ENCODE measurements at regions not wholly inside any gene's neighbourhood (a gene's known extent, or its start where the extent isn't known, plus 50 kb on each side); places are given as distances from the start of the nearest gene placed in this dataset.

DNA sequence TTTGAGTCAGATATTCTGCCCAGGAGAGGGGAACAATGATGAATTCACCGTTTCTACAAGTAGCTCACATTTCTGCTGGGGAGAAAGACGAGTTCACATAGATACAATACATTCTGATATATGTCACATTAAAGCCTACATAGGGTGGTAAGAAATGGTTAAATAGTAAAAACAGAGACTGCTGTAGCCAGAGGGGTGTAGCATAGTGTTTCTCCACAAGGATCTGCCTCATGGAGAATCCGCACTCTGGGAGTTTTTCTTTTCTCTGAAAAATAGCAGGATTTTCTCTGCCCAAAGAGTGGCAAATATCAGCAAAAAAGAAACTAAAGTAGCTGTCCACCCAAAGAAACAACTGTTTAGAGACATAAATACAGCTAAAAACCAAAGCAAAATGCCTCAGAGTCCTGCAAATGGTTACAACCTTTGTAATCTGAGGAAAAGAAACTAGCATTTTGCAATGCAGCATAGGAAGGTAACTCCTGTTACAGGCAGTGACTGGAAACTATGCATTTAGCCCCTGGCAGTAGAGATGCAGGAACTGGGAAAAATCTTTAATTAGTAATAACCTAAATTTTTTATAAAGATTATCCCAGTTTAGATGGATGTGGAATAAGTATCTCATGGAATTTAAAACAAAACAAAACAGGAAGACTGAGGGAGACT is 1126.7 kb upstream of the ADGRL2 start:
- Histone ChIP-seq H3K4me3 (no peak overlapping the region), H3K9me3 (no peaks in the 10 kb centered on the region), H3K36me3 (no peaks in the 10 kb centered on the region), H3K4me1 (no peaks in the 10 kb centered on the region), H3K27ac (no peak overlapping the region), H3K27me3 (no peaks in the 10 kb centered on the region)
- TF ChIP-seq, protein P1, sequence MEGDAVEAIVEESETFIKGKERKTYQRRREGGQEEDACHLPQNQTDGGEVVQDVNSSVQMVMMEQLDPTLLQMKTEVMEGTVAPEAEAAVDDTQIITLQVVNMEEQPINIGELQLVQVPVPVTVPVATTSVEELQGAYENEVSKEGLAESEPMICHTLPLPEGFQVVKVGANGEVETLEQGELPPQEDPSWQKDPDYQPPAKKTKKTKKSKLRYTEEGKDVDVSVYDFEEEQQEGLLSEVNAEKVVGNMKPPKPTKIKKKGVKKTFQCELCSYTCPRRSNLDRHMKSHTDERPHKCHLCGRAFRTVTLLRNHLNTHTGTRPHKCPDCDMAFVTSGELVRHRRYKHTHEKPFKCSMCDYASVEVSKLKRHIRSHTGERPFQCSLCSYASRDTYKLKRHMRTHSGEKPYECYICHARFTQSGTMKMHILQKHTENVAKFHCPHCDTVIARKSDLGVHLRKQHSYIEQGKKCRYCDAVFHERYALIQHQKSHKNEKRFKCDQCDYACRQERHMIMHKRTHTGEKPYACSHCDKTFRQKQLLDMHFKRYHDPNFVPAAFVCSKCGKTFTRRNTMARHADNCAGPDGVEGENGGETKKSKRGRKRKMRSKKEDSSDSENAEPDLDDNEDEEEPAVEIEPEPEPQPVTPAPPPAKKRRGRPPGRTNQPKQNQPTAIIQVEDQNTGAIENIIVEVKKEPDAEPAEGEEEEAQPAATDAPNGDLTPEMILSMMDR (IDR thresholded peaks at IDR 0.05) = no peak
- intact Hi-C loops (cut with DNase I) = no loop called here
- DNase-seq (no peak), ATAC-seq (no peak)

DNA sequence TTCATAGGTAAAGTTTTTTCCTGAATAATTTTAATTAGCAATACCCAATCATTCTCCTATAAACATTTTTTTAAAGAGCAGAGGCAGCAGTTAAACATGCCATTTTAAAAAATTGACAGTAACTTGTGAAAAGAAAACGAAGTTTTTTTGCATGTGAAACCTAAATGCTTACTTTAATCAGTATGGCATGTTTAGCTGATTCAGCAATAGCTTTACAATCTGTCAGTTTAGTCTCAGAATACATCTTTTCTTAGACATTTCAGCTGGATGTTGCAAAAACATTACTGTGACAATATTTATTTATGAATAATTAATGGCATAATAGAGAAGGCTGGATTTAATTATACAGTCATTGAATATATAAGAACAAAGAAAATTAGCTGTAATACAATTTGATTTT is 1132.4 kb upstream of the ADGRL2 start:
- no peak overlapping the region for H3K4me3 ChIP-seq

DNA sequence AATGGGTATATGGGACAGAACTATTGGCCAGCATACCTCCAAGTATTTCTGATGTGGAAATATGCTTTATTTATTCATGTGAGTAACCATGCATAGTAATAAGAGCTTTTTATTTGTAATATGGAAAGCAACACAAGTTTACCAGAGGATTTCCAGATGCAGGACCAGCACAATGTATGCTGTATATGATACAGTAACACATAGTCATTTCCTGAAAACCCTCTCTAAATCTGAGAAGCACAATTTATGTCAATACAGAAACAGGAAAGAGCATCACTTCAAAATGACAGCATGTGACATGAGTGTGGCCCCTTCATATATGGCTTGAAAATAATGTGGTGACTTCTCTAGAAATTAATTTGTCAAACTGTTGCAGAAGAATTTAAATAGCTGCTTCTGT is 1134.7 kb upstream of the ADGRL2 start:
- intact Hi-C loops (cut with DNase I) = no loop called here
- Histone ChIP-seq H3K4me3 (no peak overlapping the region), H3K4me1 (no peaks in the 10 kb centered on the region), H3K27me3 (no peaks in the 10 kb centered on the region), H3K36me3 (no peaks in the 10 kb centered on the region), H3K27ac (no peak overlapping the region), H3K9me3 (no peaks in the 10 kb centered on the region)
- TF ChIP-seq, protein P1 (IDR thresholded peaks at IDR 0.05) = no peak
- DNase-seq = no peak
- no peak for ATAC-seq

More for the DNA sequence above, 1132.4 kb upstream of the ADGRL2 start:
- H3K36me3 ChIP-seq = no peaks in the 10 kb centered on the region
- DNase-seq (no peak), ATAC-seq (no peak)
- no peaks in the 10 kb centered on the region for H3K9me3 ChIP-seq
- TF ChIP-seq, protein P1 (IDR thresholded peaks at IDR 0.05) = no peak
- no peak overlapping the region for H3K27ac ChIP-seq
- H3K27me3 ChIP-seq = no peaks in the 10 kb centered on the region
- H3K4me1 ChIP-seq = no peaks in the 10 kb centered on the region
- intact Hi-C loops (cut with DNase I) = no loop called here

DNA sequence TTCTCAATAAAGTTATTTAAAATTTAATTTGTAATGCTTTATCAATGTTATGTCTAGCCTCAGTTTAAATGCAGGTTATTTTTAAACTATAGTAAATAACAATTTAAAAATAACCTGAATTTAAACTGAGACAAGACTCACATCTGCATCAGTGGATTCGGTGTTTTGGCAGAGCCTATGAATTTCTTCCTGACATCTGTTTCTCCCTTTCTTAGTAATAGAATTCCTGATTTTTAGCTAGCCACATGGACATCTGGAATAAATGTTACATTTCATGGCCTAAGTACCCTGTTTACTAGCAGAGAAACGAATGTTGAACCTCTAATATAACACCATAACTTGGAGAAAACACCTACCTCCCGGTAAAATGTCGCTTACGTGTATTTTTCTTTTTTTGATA is 1141.6 kb upstream of the ADGRL2 start:
- Histone ChIP-seq H3K4me1 (no peaks in the 10 kb centered on the region), H3K9me3 (no peaks in the 10 kb centered on the region), H3K27me3 (no peaks in the 10 kb centered on the region), H3K27ac (no peak overlapping the region), H3K4me3 (no peak overlapping the region), H3K36me3 (no peaks in the 10 kb centered on the region)
- TF ChIP-seq, protein P1 (IDR thresholded peaks at IDR 0.05) = no peak
- ATAC-seq (no peak), DNase-seq (no peak)
- intact Hi-C loops (cut with DNase I) = no loop called here

DNA sequence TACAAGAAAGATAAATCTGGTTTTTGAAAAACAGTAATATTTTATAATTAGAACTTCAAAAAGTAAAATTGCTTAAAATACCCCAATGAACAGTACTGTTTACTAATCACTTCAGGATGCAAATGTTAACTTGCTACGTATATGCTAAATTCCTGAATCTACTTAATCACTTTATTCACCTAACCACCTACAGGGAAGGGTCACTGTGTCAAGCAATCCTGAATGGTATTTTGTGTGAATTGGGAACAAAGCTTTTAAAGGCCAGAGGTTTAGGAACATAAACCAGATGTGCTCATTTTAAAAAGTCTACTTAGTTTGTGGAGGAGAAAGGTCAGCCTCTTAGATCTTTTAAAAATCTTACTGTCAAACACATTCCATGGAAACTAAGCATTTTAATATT is 1143.0 kb upstream of the ADGRL2 start:
- H3K27ac ChIP-seq = no peak overlapping the region
- H3K4me3 ChIP-seq = no peak overlapping the region
- H3K4me1 ChIP-seq = no peaks in the 10 kb centered on the region
- TF ChIP-seq, protein P1 (IDR thresholded peaks at IDR 0.05) = no peak
- ATAC-seq (no peak), DNase-seq (no peak)
- no peaks in the 10 kb centered on the region for H3K27me3 ChIP-seq
- no peaks in the 10 kb centered on the region for H3K36me3 ChIP-seq
- no peaks in the 10 kb centered on the region for H3K9me3 ChIP-seq
- intact Hi-C loops (cut with DNase I) = no loop called here
